Dedifferentiated amniotic fluid mesenchymal stem cell (primary cell): ENCODE measurements at regions not wholly inside any gene's neighbourhood (a gene's known extent, or its start where the extent isn't known, plus 50 kb on each side); places are given as distances from the start of the nearest gene placed in this dataset.
A peak's percentile ranks its signal among the peaks of the same experiment; 100 is the strongest.

Experiments
- DNase-seq: peaks from one replicate; pipeline ENCODE4 v3.0.0-alpha.2; 2016; ENCODE audit errors: extremely low spot score

DNA sequence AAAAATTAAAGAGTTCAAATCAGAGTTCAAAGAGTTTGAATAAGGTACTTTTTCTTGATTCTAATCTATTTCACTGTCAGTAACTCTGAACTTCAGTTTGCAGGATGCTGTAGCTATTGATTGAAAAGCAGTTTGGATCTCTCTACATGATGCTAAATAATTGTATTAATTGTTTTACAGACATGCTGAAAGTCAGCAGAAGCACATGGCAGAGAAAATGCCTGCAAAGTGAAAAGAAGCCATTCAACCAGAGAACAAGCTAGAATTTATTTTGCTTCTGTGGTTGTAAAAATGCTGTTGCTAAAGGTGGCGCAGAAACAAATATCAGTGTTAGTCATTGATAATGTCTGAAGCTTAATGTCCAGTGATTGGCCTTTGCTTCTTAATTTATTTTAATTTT, 92.1 kb upstream of the IL12A start:
- no peak for DNase-seq

DNA sequence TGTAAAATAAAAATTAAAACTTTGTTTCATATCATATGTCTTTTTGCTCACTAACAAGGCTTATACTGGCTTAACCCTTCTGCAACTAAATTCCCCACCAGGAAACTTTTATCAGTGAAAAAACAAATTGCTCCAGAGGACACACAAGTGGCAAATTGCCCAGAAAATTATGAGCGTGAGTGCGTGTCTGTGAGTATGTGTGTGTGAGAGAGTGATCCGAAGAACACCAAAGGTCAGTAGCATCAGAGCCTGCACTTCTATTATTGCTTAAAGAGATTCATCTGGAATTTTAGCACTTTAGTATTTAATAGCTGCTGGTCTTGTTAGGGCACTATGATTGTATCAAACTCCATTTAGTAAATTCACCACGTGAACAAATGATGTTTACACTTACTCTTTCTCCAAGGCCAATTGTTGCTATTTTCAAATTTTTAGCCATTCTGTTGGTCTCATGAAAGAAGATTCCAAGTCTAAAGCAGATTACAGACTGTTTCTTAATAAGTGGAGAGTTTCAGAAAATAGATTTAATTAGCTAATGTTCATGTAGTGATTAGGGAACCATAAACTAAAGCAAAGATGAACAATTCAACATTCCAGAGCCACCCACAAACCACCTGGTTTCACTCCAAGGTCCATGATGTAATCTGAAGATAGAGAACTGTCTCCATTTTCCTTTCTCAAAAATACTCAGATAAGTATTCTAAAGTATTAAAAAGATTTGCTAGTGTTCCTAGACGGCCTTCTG, 91.1 kb upstream of the IL12A start:
- peak; percentile 21 for DNase-seq

DNA sequence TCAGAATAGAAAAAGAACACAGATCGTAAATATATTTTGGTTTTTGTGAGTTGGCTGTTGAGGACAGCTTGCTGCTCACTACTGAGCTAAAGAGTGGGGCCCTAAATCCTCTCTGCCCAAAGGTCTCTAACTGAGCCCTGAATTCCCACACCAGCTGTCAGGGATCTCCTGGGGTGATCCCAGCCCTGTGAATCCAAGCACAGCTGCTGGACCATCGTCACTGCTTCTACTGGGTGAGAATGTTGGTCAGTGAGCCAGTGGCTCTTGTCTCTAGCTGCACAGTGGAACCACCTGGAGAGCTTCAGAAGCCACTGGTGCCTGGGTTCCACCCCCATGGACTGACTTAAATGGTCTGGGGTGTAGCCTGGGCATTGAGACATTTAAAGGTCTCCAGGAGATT, 90.5 kb upstream of the IL12A start:
- no peak for DNase-seq

DNA sequence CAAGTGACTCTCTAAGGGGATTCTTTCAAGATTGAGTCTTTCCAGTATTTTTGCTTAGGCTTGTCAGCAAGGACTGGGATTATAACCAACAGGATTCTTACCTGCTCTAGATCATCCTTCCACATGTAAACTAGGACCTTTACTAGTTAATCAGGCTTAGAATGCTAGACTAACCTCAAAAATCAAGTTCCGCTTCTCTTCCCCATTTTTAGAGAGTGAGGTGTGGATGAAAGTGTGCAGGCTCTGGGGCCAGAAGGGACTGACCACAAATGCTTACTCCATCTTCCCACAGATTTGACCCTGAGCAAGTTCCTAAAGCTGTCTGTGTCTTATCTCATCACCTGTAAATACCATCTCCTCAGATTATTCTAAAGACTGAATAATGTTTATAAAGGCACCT, 89.5 kb upstream of the IL12A start:
- no peak for DNase-seq

DNA sequence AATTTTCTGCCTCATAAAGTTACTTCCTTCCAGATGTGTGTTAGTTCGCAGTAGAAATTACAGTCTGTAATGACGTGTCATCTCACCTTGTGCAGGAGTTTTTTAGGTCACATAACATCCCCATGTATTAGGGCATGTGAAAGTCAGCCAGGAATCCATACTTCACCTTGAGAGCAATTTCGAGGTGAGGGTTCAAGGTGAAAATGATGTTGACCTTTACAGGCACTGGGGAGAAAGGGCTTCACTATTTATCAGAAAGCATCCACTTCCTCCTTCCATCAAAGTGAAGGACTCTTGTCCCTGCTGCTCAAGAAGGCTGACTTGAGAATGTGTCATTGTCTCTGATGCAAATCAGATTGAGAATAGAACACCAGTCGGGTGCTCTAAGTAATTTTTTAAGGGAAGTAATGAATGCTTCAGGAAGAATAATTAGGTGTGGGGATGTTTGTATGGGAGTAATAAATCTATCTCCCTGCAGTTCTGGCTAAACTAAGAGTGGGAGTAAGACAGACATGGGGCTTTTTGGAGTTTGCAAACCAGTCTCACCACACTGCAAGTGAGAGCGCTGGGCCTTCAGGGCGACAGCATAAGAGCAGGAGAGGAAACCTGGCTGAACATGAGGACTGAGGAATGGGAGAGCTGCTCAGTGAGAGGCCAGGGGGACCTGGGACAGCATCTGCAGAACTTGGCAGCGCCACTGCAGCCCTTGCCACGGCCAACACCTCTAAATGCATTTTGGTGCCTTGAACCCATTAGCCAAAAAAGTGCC, 85.9 kb upstream of the IL12A start:
- DNase-seq = no peak

DNA sequence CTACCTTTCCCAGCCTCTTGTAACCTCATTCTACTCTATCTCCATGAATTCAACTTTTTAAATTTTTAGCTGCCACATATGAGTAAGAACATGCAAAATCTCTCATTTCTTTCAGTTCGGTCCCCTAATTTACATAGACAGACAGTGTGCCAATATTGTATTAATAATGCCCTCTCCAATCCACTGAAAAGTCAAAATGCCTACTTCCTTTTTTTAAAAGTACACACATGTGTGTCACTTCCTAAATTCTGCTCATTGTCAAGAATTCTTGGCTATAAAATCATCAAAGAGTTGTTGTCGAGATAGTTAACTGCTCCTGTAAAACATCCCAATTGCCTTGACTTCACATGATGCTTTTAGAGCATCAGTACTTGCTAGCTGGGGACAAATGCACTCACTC, 84.2 kb upstream of the IL12A start:
- no peak for DNase-seq

DNA sequence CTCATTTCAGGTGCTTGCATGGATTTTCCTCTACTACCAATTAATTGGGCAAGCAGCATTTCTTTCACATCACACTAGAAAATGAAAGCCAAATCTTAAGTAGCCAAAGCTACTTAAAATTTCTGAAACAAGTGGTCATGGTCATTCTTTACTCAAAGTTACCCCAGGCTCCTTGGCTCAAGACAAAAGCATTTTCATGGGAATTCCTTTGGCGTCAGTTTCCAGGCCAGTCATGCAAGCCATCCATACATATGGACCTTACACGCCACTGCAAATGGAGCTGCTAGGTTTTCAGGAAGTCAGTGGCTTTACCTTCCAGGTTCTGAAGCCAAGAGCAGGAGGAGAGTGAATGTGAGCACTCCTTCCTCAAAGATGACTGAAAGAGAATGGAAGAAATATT, 83.7 kb upstream of the IL12A start:
- DNase-seq = no peak

DNA sequence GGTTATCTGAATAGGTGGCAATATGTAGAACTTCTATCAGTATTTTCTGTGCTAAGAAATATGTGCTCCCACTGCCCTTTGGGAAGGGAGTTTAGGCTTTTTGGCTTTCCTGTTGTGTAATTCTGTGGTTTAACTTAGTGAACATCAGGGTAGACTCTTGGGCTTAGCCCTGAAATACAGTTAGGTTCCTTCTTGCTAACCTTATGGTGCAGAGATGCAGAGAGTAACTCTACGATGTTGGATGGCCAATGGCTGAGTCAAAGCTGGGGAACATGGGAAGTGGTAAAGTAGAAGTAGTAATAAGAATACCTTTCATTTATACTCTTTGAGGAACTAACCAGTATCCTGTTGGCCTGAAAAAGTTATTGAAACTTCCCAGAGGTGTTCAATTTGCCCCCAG, 80.8 kb upstream of the IL12A start:
- no peak for DNase-seq

DNA sequence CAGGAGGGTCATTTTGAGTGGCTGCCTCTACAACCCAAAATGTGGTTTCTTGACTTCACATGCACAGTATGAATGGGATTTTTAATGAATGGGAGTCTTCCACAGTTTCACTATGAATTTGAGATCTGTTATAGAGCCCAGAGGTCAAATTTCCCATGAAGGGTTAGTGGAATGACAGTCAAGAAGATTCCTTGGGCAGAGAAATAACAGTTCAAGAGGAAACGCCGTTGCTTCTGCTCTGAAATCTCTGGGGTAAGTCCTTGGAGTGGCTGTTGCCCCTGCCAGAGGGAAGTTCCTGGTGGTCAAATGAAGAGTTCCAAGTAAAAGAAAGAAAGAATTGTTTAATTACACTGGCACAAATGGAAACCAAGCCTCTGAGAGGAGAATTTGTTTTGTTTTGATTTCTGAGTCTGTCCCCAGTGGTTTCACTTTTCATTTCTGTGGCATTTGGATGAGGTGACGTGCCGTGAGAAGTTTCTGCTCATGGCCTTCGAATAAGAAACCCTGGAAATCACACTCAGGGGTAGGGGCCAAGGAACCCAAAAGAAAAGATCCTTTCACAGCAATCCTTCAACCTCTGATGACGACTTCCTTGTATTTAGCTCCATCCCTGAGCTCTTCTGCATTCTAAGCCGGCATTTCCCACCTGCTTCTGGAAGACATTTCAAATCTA, 77.5 kb upstream of the IL12A start:
- DNase-seq = no peak

DNA sequence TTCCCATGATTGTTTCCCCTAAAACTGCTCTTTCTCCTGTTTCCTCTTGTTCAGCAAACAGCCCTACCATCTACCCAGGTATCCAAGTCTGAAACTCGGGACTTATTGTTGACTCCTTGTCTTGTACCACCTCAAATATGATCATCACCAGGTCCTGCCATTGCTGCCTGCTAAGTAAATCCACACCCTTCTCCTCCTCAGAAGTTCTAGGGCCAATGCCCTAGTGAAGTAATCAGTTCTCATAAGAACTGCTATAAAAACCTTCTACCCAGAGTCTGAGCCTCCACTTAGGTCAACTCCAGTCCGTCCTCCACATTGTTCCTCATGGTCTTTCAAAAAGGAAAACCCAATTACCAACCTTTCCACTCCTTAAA, 77.0 kb upstream of the IL12A start:
- no peak for DNase-seq

DNA sequence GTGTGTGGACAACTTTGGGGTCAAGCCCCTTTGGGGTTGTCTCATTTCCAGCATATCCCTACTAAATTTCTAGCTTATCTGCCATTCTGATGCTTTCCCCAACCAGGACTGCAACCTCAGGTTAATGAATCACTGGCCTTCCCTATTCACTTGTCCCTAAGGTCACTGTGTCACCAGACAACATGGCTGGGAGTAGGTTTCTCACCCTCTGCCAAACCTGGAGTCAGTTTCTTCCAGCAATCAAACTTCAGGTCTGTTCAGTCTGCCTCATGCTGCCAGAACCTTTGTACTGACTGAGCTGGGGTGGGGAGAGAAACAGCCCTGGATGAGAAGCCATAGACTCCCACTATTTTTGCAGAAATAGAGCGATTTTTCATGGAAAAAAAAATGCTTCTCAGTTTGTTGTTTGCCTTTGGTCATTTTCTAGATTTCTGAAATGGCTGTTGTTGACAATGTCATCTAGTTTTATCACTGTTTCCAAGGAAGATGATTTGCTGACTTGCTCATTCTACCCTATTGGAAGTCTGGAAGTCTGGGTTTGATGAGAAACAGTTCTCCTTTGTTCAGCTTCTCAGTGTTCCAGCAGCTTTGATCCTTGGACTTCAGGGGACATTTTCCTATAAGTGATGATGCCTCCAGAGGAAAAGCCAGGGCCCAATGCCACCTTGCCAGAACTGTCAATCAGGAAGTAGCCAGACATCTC, 74.8 kb upstream of the IL12A start:
- DNase-seq = no peak

DNA sequence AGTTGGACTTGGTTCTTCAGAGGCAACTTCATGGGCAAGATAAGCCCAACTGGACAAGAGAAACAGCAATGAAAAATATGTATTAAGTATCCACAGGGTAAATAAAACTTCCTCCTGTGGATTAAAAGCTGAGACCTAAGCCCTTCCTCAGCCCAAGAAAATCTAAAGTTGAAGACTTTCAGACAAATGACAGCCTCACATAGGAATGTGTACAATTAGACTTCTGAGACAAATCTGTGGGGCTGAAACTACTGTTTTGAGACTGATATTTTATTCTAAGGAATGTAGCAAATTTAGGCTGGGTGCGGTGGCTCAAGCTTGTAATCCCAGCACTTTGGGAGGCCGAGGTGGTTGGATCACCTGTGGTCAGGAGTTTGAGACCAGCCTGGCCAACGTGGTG, 74.2 kb upstream of the IL12A start:
- peak; percentile 17 for DNase-seq

DNA sequence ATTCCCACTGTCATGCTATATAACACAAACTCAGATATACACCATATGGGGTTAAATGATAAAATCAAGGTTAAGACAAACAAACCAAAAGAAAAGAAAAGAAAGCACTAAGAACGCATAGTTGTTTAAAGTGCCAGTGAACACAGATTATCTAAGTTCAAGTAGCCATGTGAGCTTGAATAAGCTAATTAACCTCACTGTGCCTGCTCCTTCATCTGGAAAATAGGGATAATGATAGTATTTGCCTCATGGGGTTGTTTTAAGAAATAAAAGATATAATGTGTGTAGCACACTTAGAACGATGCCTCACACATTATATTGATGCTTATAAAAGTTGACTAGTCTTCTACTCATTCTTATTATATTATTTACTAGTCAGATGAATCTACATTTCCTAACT, 72.6 kb upstream of the IL12A start:
- no peak for DNase-seq

DNA sequence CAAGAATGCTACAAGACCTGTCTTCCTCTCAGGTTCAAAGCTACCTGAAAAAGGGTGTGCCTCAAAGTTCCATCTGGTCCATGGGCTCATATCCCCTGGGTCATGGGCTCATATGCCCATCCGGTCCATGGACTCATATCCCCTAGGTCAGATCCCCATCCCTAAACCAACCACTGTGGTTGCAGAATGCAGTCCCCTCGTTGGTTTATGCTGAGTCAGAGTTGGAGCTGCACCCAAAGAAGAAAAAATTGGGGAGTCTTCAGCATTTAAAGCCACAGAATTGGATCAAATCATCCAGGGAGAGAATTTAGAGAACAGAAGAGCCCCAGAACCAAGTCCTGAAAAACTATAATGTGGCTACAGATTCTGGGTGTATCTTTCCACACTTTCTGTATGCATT, 71.5 kb upstream of the IL12A start:
- DNase-seq = no peak

DNA sequence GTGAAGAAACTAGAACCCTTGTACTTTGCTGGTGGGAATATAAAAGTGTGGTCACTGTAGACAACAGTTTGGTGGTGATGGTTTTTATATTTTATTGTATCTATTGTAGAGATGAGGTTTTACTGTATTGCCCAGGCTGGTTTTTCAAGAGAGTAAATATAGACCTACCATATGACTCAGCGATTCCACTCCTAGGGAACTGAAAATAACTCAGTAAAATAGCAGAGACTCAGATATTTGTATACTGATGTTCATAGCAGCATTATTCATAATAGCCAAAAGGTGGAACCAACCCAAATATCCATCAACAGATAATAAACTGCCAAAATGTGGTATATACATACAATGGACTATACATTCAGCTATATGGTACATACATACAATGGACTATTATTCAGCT, 68.8 kb upstream of the IL12A start:
- peak; percentile 29 for DNase-seq

DNA sequence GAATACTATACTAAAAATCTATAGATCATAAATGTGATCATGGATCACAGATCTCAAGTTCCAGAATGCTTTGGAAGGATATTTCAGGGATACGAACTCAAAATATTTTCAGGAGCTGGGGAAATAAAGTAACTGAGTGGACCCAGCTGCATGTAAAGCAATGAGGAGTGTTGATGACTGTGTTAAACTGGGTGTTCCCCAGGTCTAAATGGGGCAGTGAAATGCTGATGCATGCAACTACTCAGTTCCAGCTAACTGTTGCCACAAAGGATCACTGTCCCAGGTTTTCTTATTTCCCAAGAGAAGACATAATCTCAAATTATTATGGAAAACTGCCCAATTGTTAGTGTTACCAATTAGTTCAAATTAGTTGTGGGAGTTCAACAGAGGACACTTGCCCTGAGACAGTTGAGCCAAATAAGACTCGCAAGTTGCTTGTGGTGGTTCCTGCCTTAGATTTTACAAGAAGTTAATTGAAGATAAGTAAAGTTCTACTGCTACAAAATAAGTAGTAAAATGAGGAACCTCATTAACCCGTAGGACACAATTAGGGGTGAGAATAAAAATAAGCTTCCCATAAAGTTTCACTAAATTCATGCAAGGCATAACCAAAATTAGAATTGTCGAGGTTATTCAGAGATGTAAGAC, 66.3 kb upstream of the IL12A start:
- DNase-seq = no peak

DNA sequence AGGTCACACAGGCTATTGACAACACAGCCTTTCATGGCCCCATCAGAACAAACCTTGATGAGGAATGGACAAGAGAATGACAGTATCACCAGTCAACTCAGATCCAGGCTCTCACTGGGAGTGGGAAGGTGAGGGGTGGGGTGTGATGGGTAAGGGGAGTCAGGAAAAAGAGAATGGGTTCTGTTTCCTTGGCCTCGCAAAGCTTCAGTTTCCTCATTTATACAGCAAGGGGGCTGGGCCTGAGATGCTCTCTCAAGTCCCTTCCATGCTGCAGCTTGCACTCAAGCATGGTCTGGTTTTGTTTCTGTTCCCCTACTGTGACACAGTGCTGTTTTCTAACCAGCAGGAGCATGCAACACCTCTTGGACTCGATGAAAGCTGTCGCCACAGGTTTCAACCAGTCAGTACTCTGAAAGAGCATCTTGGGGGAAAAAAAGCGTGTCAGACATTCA, 65.7 kb upstream of the IL12A start:
- DNase-seq = no peak

DNA sequence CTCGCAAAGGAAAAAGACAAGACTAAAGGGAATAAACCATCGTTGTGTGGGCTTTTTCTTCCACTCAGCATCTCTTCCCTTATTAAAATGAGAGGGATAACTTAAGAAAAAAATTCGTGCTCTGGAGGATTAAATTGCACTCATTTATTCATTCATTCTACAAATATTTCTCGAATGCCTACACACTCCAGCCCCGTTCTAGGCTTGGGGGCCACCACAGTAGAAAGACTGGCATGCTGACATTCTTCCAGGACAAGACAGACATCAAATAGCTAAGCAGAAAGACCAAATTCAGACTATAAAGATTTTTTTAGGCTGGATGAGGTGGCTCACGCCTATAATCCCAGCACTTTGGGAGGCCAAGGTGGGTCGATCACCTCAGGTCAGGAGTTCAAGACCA, 65.3 kb upstream of the IL12A start:
- no peak for DNase-seq

DNA sequence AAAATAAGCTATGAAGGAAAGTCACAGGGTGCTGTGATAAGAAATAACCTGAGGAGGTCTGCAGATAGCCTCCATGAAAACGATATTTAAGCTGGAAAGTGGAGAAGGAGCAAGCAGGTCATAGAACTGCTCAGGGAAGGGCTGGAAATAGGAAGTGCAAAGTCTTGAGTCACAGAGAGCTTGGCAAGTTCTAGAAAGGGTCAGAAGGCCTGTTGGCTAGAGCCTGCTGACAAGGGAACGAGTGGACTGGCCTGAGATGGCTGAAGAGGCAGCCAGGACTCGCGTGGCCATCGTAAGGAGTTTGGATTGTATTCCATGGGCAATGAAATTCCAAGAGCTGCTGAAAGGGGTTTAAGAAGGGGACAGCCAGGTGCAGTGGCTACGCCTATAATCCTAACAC, 64.7 kb upstream of the IL12A start:
- DNase-seq = no peak

DNA sequence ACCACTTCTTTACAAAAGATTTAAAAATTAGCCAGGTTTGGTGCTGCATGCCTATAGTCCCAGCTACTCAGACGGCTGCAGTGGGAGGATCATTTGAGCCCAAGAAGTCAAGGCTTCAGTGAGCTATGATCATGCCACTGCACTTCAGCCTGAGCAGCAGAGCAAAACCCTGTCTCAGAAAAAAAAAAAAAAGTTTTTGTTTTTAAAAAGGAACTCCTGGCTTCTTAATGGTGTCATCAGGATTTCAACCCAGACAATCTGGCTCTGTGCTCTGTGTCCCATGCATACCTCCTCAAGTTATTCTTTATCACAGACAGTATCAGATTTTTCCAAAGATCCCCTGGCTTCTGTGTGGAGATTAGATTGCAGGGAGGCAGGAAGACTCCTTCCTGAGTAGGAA, 64.2 kb upstream of the IL12A start:
- DNase-seq = no peak

DNA sequence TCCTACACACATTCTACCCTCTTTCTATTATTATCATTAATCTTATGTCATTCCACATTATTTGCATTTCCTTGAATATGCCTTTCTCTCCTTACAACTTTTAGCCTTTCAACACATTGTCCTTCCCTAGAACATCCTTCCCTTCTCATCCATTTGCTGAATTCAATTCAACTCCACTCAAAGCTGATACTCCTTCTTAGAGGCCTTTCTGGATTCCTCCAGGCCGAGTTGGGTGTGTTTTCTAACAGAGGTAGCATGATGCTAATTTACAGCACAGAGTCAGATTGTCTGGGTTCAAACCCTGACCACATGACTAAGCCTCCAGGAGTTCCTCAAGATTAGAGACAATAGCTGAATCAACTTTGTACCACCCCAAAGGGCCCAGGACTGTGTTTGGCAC, 63.4 kb upstream of the IL12A start:
- DNase-seq = no peak

DNA sequence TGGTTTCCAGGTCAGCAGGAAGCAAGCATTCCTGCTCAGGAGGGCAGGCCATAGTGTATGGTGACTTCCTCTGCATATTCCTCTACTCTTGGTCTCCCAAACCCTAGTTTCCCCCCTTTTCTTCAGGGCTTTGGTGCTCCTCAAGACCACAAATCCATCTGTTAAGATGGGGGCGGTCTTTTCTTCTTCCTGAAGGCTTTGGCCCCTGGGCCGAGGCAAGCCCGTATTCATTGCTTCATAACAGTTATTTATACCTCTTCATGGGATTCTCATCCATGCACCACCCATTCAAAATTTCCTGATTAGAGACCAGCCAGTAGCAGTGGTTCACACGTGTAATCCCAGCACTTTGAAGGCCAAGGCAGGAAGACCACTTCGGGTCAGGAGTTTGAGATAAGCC, 62.1 kb upstream of the IL12A start:
- no peak for DNase-seq
